Activated CD4-positive, alpha-beta T cell treated with anti-CD3 and anti-CD28 coated beads for 24 hours (primary cell): ENCODE measurements at regions not wholly inside any gene's neighbourhood (a gene's known extent, or its start where the extent isn't known, plus 50 kb on each side); places are given as distances from the start of the nearest gene placed in this dataset.

Experiments
- DNase-seq, 2 donors: peaks; one replicate each; pipeline ENCODE4 v3.0.0-alpha.2; 2020; ENCODE audit warnings: low read depth in 2 of 2

DNA sequence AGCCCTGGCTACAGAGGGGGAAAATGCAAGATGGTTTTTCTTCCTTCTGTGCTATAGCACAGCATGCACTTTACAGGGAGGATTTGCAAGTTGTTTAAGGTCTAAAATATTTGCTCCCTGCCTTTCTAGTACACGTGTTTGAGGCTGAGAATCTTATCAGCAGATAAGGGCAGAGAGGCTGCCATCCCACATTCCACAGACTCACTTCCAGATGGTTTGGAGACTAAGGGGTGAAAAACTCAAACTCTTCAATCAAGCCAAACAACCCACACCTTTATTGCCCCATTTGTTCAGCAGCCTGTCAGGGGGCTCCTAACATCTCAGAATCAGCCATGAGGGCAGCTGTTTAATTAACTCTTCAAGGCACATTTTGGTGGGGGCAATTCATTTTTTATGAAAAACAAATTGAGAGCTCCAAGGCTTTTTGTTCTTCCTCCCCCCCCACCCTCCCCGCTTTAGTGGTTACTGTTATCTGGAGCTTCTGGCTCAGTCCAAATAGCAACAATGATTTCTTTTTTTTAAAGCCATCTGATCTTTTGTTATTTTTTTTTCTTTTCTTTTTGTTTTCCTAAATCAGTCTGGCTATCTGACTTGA lies 242.6 kb upstream of the NT5C1B start:
- no peak for DNase-seq

DNA sequence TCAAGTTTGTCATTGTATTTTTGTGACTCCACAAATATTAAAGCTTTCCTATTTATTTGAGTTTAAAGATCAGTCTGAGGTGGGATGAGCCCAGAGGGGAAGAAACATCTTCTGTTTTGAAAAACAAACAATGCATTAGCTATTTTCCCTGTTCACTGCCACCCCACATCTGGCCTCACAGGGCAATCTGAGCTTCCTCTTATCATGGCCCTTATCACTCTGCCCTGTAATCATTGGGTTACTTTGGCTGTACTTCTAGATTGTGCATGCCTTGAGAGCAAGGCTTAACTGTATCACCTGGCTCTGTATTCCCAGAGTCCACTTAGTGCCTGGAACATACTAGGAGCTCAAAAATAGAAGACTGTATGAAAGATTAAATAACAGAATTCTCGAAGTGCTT lies 241.6 kb upstream of the NT5C1B start:
- DNase-seq, result no peak

DNA sequence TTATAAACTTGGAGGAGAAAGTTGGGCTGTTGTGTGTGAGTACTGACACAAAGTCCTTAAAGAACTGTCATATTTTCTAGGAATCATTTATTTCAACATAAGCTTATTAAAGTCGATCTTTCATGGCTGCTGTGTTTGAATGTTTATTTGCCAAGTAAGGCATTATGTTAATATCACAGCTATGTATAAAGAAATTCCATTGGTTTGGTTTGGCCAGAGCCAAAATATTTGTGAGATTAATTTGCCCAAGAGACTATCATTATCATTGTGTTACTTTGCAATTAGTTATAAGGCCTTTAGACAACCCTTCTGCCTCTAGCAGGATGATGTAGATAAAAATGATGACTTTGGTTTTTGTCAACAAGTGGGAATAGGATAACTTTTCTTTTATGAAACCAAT lies 240.6 kb upstream of the NT5C1B start:
- DNase-seq, result no peak

DNA sequence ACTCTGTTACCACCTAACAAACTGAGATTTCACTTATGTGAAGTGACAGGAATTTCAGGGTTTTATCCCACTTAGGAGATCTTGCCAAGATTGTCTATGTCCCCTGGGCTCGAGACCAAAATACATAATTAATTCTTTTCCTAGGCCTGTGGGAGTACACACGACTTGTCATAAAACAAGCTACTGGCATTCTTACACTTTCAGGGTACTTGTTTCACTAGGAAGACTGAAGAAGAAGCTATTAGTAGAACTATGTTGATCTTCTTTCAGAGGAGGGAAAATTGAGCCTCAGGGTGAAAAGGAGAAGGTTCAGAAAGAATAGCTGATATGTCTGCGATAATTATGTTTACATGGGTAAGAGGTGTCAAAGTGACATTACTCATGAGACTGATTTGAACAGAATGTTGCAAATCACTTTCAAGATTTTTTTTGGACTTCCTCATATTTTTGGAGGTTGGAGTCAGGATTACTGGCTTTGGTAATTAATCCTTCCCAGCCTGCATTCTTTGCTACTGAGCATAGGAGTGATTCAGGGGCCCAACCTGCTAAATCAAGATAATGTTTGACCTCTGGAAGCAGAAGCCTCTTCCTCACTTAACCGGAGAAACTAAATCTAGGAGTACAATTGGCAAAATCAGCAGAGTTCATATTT lies 240.0 kb upstream of the NT5C1B start:
- no peak for DNase-seq

DNA sequence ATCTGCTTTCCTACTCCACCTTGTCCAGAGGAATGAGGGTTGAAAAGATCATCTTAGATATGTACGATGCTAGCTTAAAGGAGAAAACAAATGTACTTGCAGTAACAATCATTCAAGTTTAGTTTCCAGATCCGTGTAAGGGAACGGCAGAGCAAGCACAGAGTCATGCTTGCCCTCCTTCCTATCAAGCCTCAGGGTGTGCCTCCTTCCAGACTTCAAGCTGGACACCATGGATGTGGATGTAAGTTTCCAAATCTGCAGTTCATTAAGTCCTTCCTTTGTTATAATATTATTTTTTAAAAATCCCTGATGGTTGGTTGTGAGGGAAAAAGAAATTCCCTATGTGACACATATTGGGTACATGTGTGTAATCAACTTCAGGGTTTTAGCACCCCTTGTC lies 238.9 kb upstream of the NT5C1B start:
- DNase-seq, result no peak

DNA sequence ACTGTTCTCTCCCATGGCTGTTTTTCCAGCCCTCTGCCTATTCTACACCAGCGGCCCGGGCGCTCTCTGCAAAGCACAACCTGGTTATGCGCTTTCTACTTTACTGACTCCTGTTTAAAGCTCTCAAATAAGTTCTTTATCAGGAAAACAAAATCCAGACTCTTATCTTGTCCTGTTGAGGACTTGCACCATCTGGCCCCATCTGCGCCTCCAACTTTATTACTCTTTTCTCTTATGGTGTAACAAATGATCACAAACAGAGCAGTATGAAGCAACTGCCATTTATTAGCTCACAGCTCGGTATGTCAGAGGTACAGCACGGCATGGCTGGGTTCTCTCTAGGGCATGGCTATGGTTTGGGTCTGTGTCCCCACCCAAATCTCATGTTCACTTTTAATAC lies 236.5 kb upstream of the NT5C1B start:
- no peak for DNase-seq

DNA sequence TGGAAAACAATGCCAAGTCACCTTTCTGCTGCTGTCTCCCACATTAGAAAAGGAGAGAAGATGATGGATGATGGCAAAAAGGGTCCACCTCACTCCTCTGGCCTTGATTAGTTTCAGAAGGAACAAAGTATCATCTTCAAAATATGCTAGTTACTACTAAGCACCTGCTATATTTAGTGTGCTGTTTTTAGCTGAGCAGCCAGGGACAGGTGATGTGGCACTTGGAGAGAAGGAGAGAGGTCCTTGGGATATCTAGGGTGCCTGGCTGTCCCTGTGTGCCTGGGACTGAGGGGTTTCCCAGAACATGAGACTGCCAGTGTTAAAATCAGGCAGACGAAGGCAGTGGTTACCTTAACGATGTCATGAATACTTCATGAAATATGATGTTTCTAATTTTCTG lies 235.5 kb upstream of the NT5C1B start:
- DNase-seq, result no peak

DNA sequence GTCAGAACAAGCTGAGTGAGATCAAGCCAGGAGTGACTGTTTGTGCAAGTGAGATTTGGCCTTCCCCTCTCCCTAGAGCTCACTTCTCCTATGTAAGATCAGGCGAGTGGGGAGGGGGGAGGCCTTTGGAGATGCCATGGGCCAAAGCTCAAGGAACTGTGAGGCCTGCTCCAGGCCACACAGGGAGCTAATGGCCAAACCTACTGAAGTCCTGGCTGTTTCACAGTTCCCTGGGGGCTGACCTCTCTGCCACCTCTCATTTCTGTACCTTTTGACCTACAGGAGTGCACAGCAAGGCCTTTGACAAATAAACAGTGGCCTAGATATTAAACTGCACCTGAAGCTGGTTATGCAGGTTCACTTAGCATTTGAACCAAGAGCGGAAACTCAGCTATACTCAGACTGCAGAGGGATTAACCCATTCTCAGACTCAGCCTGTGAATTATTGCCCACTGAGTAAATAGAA lies 235.0 kb upstream of the NT5C1B start:
- no peak for DNase-seq

DNA sequence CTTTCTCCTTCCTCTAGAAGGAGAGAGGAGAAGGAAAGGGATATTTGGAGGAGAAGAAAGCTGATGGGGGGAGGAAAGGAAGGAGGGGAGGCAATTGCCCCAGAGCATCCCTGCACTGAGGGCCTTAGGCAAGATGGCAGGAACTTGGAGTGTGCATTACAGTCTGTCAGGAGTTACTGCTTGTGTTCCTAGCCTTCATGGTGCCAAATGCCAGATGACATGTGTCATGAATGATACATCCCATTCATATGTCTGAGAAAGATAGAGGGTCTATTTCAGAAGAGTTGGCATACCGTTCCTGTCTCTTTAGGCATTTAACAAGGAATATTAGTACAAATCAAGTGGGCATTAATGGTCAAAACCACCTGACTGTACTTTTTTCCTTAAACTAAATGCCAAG lies 232.1 kb upstream of the NT5C1B start:
- no peak for DNase-seq

DNA sequence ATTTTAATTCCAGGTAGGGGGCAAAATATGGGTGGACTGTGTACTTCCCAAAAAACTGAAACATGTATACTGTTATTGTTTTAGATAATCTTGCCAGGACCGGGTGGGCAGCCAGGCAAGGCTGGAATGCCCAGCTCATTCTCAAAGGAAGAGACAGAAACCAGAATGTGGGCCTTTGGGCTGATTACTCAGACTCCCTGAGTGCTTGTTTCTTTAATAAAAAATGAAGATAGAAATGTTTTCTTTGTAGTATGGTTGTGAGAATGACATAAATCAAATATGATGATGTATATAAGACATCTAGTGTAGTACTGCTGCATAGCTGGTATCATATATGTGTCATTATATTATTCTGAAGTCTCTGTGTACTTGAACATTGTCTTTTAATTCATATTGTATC lies 231.6 kb upstream of the NT5C1B start:
- no peak for DNase-seq

DNA sequence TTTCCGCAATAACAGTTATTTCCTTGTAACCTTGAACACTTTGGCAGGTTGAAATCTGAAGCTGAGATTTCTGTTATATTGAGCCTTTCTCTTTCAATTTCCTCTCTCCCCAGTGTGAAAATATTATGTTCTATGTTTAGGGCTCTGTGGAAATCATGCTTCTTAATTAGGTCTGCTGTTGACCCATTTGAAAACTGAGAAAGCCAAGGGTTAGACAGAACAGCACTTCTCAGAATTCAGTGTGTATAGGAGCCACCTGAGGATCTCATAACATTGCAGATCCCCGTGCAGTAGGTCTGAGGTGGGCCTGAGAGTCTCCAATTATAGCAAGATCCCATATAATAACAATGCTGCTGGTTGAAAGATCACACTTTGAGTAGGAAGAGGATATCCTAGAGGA lies 230.2 kb upstream of the NT5C1B start:
- DNase-seq, result no peak

DNA sequence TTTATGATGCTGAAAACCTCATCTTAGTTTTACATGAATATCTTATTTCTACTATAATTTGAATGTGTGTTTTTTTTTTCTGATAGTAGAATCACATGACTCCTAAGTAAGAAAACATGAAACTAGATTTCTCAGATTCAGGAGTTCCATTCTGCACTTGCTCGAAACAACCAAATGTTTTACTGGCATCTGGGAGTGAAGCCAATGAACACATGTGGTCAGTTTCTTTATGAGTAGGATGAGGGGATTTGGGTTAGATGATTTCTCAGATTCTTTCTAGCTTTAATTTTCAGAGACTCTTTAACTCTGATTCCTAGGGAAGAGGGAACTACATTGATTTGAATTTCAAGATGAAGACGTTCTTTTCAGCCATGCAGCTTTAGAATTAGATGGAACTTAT lies 225.0 kb upstream of the NT5C1B start:
- no peak for DNase-seq

DNA sequence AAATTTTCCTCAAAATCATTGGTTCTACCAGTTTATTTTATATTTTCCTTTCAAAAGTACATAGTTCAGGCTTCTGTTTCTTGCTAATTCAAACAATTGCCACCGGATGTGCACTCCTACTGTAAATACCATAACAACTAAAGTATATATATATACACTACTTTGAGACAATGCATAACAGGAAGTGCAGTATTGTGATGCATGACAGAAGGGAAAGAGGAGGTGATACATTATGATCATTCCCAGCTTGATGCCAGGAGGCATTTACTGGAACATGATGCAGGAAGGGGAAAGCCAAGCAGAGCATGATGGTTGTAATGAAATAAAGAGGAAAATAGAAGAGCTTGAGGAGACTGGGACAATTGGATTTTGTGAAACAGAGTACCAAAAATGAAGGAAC lies 215.2 kb upstream of the NT5C1B start:
- no peak for DNase-seq

DNA sequence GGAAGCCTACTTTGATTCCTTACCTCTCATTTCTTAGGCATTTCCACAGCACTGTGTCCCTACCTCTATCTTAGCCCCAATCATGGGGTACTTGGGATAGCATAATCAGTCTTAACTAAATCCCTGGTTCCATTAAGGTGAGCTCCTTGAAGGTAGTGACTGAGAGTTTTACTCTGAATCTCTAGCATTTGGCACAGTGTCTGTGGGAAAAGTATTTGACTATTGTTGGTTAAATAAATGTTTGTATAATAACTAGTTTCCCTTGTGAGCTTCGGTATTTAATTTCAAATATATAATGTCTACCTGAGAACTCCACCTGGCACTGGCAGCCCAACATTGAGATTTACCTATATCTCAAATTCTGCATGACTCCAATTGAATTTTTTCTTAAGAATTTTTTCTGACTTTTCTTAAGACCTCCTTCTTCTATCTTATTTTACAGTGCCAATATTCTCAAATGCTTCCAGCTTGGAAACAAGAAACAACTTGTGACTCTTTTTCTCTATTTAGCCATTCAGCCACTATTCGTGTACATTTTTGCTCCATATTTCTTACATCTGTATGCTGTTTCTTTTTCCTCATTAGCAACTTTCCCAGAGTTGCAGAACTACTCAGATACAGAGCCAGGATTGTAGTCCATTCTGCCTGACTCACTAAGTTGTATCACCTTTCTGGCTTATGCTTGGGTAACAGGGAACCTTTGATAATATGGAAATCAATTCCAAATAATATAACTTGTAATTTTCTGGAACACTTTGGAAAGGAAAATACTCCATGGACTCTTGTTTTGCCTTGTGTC lies 214.0 kb upstream of the NT5C1B start:
- DNase-seq, result no peak

DNA sequence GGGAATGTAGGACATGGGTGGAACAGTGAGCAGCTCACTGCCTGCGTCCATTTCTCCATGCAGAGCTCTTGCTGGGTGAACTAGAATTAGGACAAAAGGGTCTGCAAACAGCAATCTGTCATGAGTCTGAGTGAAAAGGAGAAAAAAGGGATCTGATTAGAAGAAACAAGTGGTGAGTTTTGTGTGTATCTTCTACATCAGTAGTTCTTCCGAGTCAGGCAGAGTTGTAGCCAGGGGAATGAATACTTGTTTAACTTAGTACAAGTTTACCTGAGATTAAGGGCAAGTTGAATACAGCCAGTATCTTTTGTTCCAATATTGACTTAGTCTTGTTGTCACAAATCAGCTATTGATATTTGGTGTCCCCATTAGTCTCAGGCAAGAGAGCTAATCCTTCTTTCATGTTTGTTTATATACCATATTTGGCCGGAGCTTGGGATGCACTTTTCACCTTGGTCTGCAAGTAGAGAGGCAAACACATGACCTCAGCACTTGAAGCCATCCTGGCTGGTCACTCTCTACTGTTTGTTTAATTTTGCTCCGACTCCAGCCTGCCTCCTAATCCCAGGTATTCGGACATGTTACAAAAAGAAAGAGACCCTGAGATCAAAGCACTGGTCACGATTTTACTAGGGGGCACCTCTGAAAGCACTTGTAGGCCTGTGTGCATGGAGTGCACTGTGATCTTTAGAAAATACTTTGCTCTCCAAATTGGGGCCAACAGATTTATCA lies 211.0 kb upstream of the NT5C1B start:
- DNase-seq, result no peak

DNA sequence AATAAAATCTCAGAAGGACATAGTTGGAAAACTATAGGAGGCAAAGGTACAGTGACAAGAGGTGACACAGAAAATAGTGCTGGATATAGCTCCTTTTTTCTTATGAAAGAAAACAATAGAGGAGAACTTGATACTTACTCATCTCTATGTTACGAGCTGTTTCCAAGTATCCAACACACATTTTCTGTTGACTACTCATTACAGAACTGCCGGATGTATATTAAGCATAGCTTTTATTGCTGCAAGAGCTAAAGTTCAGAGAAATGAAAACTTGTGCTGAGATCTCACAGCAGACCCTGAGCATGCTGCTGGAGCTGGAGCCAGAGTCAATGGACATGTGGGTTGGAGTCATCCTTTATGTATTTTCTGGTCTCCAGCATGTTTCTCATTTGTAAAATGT lies 210.0 kb upstream of the NT5C1B start:
- DNase-seq, result no peak

DNA sequence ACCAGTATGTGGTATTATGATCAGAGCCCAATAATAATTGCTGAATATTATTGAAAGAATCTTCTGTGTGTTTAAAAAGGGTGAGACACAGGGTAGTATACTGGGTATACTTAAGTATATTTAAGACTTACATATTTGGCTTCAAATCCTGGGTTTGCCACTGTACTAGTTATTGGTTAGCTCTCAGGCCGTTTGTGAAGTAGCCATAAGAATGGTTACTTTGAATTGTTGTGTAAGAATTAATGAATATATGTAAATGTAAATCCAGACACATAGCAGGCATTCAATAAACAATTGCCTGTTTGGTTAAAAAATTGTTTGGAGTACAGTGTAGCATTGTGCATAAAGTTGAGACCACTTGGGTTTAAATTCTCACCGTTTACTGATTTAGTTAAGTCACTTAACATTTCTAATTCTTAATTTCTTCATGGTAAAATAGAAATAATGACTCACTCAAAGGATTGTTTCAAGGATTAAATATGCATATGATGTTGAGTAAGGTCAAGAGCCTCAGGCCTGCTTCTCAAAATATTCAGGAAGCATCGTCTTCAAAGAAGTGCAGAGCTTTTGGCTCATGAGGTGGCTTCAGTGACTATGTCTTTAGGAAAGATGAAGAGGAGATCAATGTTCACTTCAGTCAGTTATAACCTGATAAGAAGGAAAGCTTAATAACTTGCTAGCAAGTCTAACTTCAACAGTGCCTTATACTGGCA lies 207.9 kb upstream of the NT5C1B start:
- no peak for DNase-seq

DNA sequence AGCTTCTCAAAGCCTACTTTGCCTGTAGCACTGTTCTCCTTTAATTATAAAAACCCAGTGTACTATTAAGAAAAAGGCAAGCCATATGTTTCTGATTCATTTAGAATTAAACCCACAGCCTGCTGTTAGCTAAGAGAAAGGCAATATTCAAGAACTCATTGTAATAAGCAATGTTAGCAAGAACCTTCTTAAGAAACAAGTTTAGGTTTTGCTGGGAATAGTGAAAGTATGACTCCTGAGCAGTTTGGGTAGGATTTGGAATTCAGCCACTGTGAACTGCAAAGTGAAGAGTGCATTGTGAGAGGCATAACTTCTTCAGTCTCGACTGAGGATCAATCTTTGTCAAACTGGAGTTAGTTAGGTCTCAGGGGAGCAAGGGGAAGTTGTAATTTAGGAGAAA lies 206.5 kb upstream of the NT5C1B start:
- no peak for DNase-seq

DNA sequence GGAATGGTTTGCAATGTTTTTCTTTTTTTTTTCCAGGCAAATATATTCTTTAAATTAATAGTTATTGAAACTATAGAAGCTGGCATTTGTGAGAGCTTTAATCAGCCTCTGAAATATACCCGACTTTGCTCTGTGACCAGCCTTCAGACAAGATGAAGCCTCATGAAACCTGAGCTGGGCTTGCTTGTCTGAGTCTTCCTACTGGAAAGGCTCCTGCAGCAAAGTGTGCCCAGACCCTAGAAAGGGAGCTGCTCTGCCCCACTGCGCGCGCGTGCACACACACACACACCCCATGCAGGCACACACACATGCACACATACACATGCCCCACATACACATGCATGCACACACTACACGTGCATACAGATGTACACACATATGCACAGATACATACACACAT lies 203.3 kb upstream of the NT5C1B start:
- DNase-seq, result no peak

DNA sequence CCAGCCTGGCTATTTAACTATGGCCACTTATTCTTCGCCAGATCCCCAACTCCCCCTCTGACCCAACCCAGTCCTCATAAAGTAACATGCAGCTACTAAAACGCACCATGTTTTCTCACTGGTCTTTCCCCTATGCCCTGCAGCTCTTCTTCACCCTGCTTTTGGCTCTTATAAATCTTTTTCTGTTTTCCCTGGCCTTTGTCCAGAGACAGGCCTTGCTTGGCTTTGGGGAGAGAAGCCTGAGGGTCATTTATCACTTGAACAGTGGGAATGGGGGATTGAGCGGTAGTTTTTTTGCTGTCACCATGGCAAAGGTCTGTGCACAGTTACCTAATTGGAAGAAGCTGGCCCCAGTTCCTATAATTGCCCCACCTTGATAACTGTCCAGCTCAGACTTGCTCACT lies 202.9 kb upstream of the NT5C1B start:
- DNase-seq, result no peak

DNA sequence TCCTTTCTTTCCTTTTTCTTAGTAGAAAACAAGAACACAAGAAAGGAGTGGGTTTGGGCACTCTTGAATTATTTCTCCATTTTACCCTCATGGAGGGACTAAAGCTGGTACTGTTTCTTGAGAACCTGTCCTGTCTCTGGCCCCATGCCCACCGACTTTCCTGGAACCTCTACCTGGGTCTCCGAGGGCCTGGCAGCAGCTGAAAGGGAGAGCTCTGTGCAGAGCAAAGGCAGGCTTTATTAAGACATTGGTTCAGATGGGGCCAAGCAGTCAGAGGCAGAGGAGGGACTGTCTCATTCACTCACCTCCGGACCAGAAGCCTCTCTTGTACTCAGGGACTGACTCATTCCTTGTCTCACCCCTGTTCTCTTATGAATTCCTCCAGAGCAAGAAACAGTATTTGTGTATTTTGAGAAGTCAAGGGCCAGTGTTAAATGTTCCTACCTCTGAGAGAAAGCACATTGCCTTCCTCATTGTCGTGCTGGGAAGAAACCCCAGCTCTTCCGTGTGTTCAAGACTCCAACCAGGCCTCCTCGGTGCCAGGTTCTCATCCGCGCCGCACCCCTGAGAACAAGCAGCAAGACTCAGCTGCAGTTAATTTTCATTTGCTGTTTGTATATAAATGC lies 201.9 kb upstream of the NT5C1B start:
- DNase-seq, result no peak
